ENCODE measurements at regions not wholly inside any gene's neighbourhood (a gene's known extent, or its start where the extent isn't known, plus 50 kb on each side); places are given as distances from the start of the nearest gene placed in this dataset.

- TF ChIP-seq, protein P1, sequence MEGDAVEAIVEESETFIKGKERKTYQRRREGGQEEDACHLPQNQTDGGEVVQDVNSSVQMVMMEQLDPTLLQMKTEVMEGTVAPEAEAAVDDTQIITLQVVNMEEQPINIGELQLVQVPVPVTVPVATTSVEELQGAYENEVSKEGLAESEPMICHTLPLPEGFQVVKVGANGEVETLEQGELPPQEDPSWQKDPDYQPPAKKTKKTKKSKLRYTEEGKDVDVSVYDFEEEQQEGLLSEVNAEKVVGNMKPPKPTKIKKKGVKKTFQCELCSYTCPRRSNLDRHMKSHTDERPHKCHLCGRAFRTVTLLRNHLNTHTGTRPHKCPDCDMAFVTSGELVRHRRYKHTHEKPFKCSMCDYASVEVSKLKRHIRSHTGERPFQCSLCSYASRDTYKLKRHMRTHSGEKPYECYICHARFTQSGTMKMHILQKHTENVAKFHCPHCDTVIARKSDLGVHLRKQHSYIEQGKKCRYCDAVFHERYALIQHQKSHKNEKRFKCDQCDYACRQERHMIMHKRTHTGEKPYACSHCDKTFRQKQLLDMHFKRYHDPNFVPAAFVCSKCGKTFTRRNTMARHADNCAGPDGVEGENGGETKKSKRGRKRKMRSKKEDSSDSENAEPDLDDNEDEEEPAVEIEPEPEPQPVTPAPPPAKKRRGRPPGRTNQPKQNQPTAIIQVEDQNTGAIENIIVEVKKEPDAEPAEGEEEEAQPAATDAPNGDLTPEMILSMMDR (IDR thresholded peaks at IDR 0.05; ENCODE audit: low read depth, low read length): no peak
- no peak for DNase-seq (ENCODE audit: extremely low read depth, low read depth)
These were observed 138.4 kb downstream of the BRD1 start for GRCh38 chr22:49689255-49689770.

- DNase-seq (ENCODE audit: extremely low read depth, low read depth): no peak
- TF ChIP-seq, protein P1 (IDR thresholded peaks at IDR 0.05; ENCODE audit: low read depth, low read length): no peak
These were observed 139.0 kb downstream of the BRD1 start for GRCh38 chr22:49688516-49689254.

GRCh38 chr22:49687786-49688515 lies 139.7 kb downstream of the BRD1 start:
- TF ChIP-seq, protein P1 (IDR thresholded peaks at IDR 0.05; ENCODE audit: low read depth, low read length): no peak
- DNase-seq (ENCODE audit: extremely low read depth, low read depth): no peak

DNA sequence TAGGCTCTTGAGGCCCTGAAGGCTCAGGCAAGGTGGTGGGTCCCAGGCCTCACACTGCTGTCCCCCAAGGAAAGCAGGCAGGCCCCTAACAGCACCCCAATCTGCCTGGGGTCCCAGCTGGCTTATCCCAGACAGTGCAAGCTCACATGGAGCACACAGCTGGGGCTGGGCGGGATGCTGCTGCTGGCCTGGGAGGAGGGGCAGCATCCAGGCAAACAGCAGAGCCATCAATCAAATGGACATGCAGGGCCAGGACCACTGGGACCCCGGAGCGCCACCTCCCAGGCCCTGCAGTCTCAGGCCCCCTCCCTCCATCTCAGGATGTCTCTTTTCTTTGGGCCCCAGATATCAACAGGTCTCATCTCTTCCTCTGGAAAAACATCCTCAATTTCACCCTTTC lies 140.3 kb downstream of the BRD1 start:
- TF ChIP-seq, protein P1 (IDR thresholded peaks at IDR 0.05; ENCODE audit: low read depth, low read length): no peak

DNA sequence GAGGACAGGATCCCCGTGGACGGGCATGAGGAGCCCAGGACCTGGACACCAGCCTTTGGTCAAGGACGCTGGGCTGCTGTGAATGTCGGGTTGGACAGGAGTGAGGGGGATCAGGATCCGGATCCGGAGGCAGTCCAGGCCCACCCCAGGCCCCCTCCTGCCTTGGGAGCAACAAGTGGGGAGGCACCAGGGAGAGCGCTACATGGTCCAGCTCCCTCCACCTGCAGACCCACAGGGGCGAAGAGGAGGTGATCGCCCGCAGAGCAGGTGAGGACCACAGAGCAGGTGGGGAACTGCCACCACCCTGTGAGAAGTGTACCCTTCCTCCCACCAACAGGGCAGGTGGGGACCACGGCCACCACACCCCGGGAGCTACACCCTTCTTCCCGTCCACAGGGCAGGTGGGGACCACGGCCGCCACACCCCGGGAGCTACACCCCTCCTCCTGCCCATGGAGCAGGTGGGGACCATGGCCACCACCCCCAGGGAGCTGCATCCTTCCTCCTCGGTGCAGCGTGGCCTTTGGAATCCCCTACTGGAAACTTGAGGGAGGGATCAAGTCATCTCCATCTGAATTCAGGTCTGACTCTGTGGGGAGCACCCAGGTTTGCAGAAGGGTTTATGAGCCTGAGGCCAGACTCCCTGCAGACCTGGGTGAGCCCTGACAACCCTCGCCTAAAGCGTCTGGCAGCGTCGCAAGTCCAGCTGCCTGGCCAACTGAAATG lies 141.0 kb downstream of the BRD1 start:
- no peak for DNase-seq (ENCODE audit: extremely low read depth, low read depth)

More for the DNA sequence above, 140.3 kb downstream of the BRD1 start:
- no peak for DNase-seq (ENCODE audit: extremely low read depth, low read depth)

GRCh38 chr22:49685686-49686085 lies 142.0 kb downstream of the BRD1 start:
- TF ChIP-seq, protein P1 (IDR thresholded peaks at IDR 0.05; ENCODE audit: low read depth, low read length): no peak
- DNase-seq (ENCODE audit: extremely low read depth, low read depth): no peak

More for the DNA sequence above, 141.0 kb downstream of the BRD1 start:
- TF ChIP-seq, protein P1 (IDR thresholded peaks at IDR 0.05; ENCODE audit: low read depth, low read length): no peak
